Esophagus muscularis mucosa (tissue), 4 donors: ENCODE measurements at regions not wholly inside any gene's neighbourhood (a gene's known extent, or its start where the extent isn't known, plus 50 kb on each side); places are given as distances from the start of the nearest gene placed in this dataset.

Source experiments
- EP300 ChIP-seq: sonication (generic); formaldehyde crosslinking; IDR thresholded peaks from one replicate; pipeline ENCODE4 v1.6.1; 2017; ENCODE audit warnings: antibody characterized with exemption
- POLR2A ChIP-seq: fragments of 450-650 bp; IDR thresholded peaks from one replicate; pipeline ENCODE4 v1.6.1; 2017; ENCODE audit warnings: antibody characterized with exemption, moderate library complexity, mild to moderate bottlenecking, low read depth
- POLR2AphosphoS5 ChIP-seq, 2 donors: sonication (generic); formaldehyde crosslinking; IDR thresholded peaks; one replicate each; pipeline ENCODE4 v1.6.1; 2017; ENCODE audit warnings: antibody characterized with exemption in 2 of 2
- TF ChIP-seq, protein P1 (sequence below), 3 experiments: fragments of 200-600 bp in 2 of 3; fragments of 450-650 bp in 1 of 3; sonication (generic) in 2 of 3; IDR thresholded peaks; one replicate each; pipeline ENCODE4 v1.5.1; 2017 to 2019; ENCODE audit warnings: antibody characterized with exemption in 3 of 3, mild to moderate bottlenecking in 2 of 3, moderate library complexity in 1 of 3

- TF ChIP-seq, protein P1, sequence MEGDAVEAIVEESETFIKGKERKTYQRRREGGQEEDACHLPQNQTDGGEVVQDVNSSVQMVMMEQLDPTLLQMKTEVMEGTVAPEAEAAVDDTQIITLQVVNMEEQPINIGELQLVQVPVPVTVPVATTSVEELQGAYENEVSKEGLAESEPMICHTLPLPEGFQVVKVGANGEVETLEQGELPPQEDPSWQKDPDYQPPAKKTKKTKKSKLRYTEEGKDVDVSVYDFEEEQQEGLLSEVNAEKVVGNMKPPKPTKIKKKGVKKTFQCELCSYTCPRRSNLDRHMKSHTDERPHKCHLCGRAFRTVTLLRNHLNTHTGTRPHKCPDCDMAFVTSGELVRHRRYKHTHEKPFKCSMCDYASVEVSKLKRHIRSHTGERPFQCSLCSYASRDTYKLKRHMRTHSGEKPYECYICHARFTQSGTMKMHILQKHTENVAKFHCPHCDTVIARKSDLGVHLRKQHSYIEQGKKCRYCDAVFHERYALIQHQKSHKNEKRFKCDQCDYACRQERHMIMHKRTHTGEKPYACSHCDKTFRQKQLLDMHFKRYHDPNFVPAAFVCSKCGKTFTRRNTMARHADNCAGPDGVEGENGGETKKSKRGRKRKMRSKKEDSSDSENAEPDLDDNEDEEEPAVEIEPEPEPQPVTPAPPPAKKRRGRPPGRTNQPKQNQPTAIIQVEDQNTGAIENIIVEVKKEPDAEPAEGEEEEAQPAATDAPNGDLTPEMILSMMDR (IDR thresholded peaks at IDR 0.05), result no peak
- TF ChIP-seq POLR2A, result no peak
- TF ChIP-seq POLR2AphosphoS5 (IDR thresholded peaks at IDR 0.05), result no peak
- no peak for TF ChIP-seq EP300
These were observed 82.8 kb upstream of the NPY start for GRCh38 chr7:24201226-24201625.
